ENCODE measurements at regions not wholly inside any gene's neighbourhood (a gene's known extent, or its start where the extent isn't known, plus 50 kb on each side); places are given as distances from the start of the nearest gene placed in this dataset.

GRCh38 chr3:106113747-106114146, 244.9 kb upstream of the CBLB start:
- TF ChIP-seq EP300 (IDR thresholded peaks at IDR 0.05) (no peak), POLR2A (IDR thresholded peaks at IDR 0.05) (no peak), POLR2AphosphoS5 (IDR thresholded peaks at IDR 0.05) (no peak), CTCF (IDR thresholded peaks at IDR 0.05) (no peak)
- Histone ChIP-seq H3K4me1 (no peaks in the 10 kb centered on the region), H3K27ac (no peak overlapping the region), H3K9me3 (no peaks in the 10 kb centered on the region), H3K36me3 (no peaks in the 10 kb centered on the region), H3K4me3 (no peak overlapping the region), H3K27me3 (no peaks in the 10 kb centered on the region)
- 79 to 84% methylated on average over 1 of the region's 1 CpG for WGBS, 2 donors
- DNase-seq (no peak), ATAC-seq (ENCODE audit: low FRiP score in 2 of 2) (no peak)

- 81 to 93% methylated on average over 1 of the region's 1 CpG for WGBS, 2 donors
- ATAC-seq (ENCODE audit: low FRiP score in 2 of 2) (no peak), DNase-seq (no peak)
- Histone ChIP-seq H3K9me3 (no peaks in the 10 kb centered on the region), H3K4me1 (no peaks in the 10 kb centered on the region), H3K27me3 (no peaks in the 10 kb centered on the region), H3K27ac (no peak overlapping the region), H3K4me3 (no peak overlapping the region), H3K36me3 (no peaks in the 10 kb centered on the region)
- TF ChIP-seq POLR2AphosphoS5 (IDR thresholded peaks at IDR 0.05), result no peak
- TF ChIP-seq EP300 (IDR thresholded peaks at IDR 0.05), result no peak
- TF ChIP-seq CTCF (IDR thresholded peaks at IDR 0.05), result no peak
- no peak for TF ChIP-seq POLR2A (IDR thresholded peaks at IDR 0.05)
Observed at GRCh38 chr3:106114220-106114619, 245.4 kb upstream of the CBLB start.

GRCh38 chr3:106114848-106115247, 246.0 kb upstream of the CBLB start:
- no peaks in the 10 kb centered on the region for H3K9me3 ChIP-seq
- H3K27me3 ChIP-seq, result no peaks in the 10 kb centered on the region
- no peaks in the 10 kb centered on the region for H3K36me3 ChIP-seq
- ATAC-seq (ENCODE audit: low FRiP score in 2 of 2) (no peak), DNase-seq (no peak)
- H3K4me1 ChIP-seq, result no peaks in the 10 kb centered on the region
- H3K27ac ChIP-seq, result no peak overlapping the region
- no peak overlapping the region for H3K4me3 ChIP-seq
- TF ChIP-seq EP300 (IDR thresholded peaks at IDR 0.05), result no peak
- TF ChIP-seq POLR2A (IDR thresholded peaks at IDR 0.05), result no peak
- no peak for TF ChIP-seq POLR2AphosphoS5 (IDR thresholded peaks at IDR 0.05)
- TF ChIP-seq CTCF (IDR thresholded peaks at IDR 0.05), result no peak

- ATAC-seq (ENCODE audit: low FRiP score in 2 of 2), result no peak
- Histone ChIP-seq H3K9me3 (no peaks in the 10 kb centered on the region), H3K4me3 (no peak overlapping the region), H3K36me3 (no peaks in the 10 kb centered on the region), H3K27me3 (no peaks in the 10 kb centered on the region), H3K27ac (no peak overlapping the region), H3K4me1 (no peaks in the 10 kb centered on the region)
- WGBS, 2 donors, result 89 to 94% methylated on average over 2 of the region's 2 CpGs
- no peak for DNase-seq
- TF ChIP-seq EP300 (IDR thresholded peaks at IDR 0.05), result no peak
- no peak for TF ChIP-seq CTCF (IDR thresholded peaks at IDR 0.05)
- TF ChIP-seq POLR2AphosphoS5 (IDR thresholded peaks at IDR 0.05), result no peak
- TF ChIP-seq POLR2A (IDR thresholded peaks at IDR 0.05), result no peak
Observed at GRCh38 chr3:106115557-106115956, 246.7 kb upstream of the CBLB start.

GRCh38 chr3:106116733-106117489, 248.1 kb upstream of the CBLB start:
- no peaks in the 10 kb centered on the region for H3K36me3 ChIP-seq
- H3K27ac ChIP-seq, result no peak overlapping the region
- H3K4me3 ChIP-seq, result no peak overlapping the region
- H3K4me1 ChIP-seq, result no peaks in the 10 kb centered on the region
- H3K9me3 ChIP-seq, result no peaks in the 10 kb centered on the region
- DNase-seq (no peak), ATAC-seq (ENCODE audit: low FRiP score in 2 of 2) (no peak)
- TF ChIP-seq POLR2A (IDR thresholded peaks at IDR 0.05) (no peak), EP300 (IDR thresholded peaks at IDR 0.05) (no peak), POLR2AphosphoS5 (IDR thresholded peaks at IDR 0.05) (no peak), CTCF (IDR thresholded peaks at IDR 0.05) (no peak)
- WGBS, 2 donors, result 92 to 94% methylated on average over 6 to 7 of the region's 7 CpGs
- no peaks in the 10 kb centered on the region for H3K27me3 ChIP-seq

All from upper lobe of left lung (tissue), 6 donors.